ENCODE measurements at regions not wholly inside any gene's neighbourhood (a gene's known extent, or its start where the extent isn't known, plus 50 kb on each side); places are given as distances from the start of the nearest gene placed in this dataset.

DNA sequence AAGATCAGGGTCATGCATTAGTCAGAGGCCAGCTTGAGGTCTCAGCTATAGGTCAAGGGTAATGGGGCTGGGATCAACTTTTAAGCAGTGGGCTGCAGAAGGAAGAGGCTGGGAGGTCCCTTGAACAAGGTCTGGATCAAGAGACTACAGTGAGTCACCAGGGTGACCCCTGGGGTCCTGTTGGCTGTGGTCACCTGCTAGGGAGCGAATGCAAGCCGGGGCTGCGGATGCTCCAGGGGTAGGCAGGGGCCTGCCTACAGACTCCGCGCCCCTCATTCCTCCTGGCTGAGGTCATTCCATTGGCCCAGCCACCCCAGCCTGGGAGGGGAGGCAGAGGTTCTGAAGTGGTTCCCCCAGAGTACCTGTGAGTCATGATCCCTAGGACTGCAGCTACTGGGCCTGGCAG, 110.4 kb downstream of the CYP26B1 start:
- no peaks in the 10 kb centered on the region for H3K4me1 Mint-ChIP-seq
- no peak overlapping the region for H3K4me3 Mint-ChIP-seq
- no peak overlapping the region for H3K27ac Mint-ChIP-seq
- H3K9me3 Mint-ChIP-seq = no peaks in the 10 kb centered on the region
- no peaks in the 10 kb centered on the region for H3K36me3 Mint-ChIP-seq
- POLR2A ChIA-PET = no interaction called here
- DNase-seq = no peak
- ATAC-seq (ENCODE audit: low read depth) = no peak
- peaks cover 2% of the 10 kb centered on the region for H3K27me3 Mint-ChIP-seq

DNA sequence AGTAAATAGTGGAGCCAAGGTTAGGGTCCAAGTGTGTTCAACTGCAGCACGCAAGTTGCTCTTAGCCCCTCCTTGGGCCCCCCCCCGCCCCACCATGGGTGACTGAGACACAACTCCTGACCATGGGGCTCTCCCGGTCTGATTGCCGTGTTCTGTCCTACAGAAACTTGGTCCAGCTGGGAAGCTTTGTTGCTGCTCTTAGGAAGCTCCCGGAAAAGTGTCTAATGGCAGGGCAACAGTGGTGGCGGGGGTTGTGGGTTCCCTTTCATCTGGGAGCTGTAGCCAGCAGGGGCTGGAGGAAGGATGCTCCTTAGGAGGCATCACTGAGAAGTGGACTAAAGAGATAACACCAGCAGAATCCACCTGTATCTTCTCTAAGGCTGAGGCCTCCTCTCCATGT, 111.1 kb downstream of the CYP26B1 start:
- Mint-ChIP-seq H3K27me3 (peaks cover 2% of the 10 kb centered on the region), H3K4me3 (no peak overlapping the region), H3K27ac (no peak overlapping the region), H3K9me3 (no peaks in the 10 kb centered on the region), H3K4me1 (no peaks in the 10 kb centered on the region), H3K36me3 (no peaks in the 10 kb centered on the region)
- ATAC-seq (ENCODE audit: low read depth) = no peak
- POLR2A ChIA-PET = no interaction called here
- no peak for DNase-seq

DNA sequence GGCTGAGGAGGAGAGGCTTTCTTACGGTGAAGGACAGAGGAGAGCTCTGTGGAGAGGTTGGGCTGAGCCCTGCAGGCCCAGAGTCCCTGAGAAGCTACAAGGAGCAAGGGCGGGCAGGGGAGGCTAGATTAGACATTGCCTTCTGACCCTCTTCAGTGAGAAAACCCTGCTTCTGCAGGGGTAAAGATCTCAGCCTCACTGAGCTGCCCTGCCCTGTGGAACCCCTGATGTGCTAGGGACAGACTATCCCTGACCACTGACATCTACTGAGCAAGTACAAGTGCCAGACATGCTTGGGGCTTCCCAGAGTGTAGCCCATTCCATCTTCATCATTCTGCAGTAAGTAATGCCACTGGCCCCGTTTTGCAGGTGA, 111.5 kb downstream of the CYP26B1 start:
- ATAC-seq (ENCODE audit: low read depth) (no peak), DNase-seq (no peak)
- peaks cover under 1% of the 10 kb centered on the region for H3K27me3 Mint-ChIP-seq
- H3K9me3 Mint-ChIP-seq = no peaks in the 10 kb centered on the region
- no peaks in the 10 kb centered on the region for H3K36me3 Mint-ChIP-seq
- POLR2A ChIA-PET = no interaction called here
- no peaks in the 10 kb centered on the region for H3K4me1 Mint-ChIP-seq
- no peak overlapping the region for H3K27ac Mint-ChIP-seq
- H3K4me3 Mint-ChIP-seq = no peak overlapping the region

DNA sequence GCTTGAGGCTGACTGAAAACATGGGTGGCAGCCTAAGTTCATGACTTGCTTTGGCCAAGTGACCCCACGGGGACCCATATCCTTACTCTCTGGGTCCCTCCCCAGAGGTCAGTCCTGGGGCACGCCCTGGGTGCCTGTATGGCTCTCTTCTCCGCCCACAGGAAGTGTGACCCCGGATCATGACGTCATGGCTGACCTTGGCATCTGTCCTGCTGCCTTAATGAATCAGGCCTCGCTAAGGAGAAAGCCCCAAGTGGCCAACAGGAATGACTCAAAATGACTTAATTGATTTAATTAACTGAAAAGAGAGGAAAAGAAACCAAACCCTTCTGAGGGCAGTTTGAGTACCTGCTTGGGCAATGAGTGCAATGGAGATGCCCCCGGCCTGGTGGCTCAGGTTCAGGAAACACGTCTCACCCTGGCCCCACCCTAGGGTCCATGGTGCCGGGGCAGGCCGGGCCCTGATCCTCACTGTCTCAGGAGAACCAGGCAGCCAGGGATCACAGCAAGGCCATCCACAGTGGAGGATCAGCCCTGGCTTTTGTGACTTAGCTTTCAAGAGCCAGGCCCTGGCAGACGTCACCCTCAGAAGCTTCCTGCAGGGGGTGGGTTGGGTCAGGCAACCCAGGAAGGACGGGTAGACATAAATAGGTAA, 112.0 kb downstream of the CYP26B1 start:
- POLR2A ChIA-PET = no interaction called here
- H3K27me3 Mint-ChIP-seq = no peaks in the 10 kb centered on the region
- H3K36me3 Mint-ChIP-seq = no peaks in the 10 kb centered on the region
- H3K27ac Mint-ChIP-seq = no peak overlapping the region
- no peak overlapping the region for H3K4me3 Mint-ChIP-seq
- ATAC-seq (ENCODE audit: low read depth) (no peak), DNase-seq (no peak)
- H3K4me1 Mint-ChIP-seq = no peaks in the 10 kb centered on the region
- no peaks in the 10 kb centered on the region for H3K9me3 Mint-ChIP-seq

DNA sequence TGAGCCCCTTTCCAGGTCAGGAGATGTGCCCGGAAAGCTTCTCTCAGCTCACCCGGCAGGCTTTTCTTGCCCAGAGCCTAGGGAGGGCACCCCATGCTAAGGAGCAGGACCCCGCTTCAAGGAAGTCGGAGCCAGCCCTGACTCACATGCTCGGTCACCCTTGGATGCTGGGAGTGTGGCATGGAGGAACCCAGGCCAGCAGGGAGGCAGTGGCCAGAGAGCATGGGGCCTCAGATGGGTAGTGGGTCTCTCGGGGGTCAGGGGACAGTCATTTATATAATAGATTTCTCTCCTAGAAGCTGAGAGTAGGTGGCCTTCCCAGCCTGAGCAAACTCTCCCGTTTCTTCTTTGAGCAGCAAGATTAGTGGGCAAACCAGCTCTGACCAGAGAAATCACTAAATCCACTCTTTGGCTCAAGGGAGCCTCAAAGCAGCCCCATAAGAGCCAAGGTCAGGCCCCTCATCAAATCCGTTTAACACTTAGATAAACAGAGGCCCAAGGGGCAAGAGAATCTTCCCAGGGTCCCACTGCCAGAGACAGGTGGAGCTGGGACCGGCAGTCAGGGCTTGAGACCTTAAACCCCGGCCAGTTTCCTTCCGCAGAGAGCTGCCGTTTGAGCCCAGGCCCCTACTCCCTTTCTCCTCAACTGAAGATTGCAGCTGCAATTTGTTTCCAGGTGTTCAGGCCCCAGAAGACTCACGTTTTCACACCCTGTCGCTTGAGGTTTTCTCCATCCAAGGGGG, 113.1 kb downstream of the CYP26B1 start:
- no peak for ATAC-seq (ENCODE audit: low read depth)
- no peak for DNase-seq
- POLR2A ChIA-PET = no interaction called here
- Mint-ChIP-seq H3K27me3 (no peaks in the 10 kb centered on the region), H3K36me3 (no peaks in the 10 kb centered on the region), H3K27ac (no peak overlapping the region), H3K9me3 (no peaks in the 10 kb centered on the region), H3K4me1 (no peaks in the 10 kb centered on the region), H3K4me3 (no peak overlapping the region)

DNA sequence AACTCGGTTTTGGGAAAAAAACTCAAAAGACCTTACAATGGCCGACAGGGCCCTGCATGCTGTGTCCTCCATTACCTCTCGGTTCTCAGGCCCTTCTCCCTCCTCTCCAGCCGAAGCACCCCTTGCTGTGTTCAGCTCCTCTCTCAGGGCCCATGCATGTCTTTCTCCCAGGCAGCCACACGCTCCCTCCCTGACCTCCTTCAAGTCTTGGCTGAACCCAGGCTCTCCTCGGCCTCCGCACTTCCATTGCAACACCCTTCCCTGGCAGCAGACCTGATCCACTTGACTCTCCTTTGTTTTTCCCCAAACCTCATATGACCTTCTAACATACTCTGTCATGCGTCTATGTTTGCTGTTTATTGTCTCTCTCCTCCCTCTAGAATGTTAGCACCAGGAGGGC, 114.0 kb downstream of the CYP26B1 start:
- Mint-ChIP-seq H3K4me1 (no peaks in the 10 kb centered on the region), H3K27me3 (no peaks in the 10 kb centered on the region), H3K4me3 (no peak overlapping the region), H3K9me3 (no peaks in the 10 kb centered on the region), H3K36me3 (no peaks in the 10 kb centered on the region), H3K27ac (no peak overlapping the region)
- no peak for ATAC-seq (ENCODE audit: low read depth)
- POLR2A ChIA-PET = no interaction called here
- DNase-seq = no peak

DNA sequence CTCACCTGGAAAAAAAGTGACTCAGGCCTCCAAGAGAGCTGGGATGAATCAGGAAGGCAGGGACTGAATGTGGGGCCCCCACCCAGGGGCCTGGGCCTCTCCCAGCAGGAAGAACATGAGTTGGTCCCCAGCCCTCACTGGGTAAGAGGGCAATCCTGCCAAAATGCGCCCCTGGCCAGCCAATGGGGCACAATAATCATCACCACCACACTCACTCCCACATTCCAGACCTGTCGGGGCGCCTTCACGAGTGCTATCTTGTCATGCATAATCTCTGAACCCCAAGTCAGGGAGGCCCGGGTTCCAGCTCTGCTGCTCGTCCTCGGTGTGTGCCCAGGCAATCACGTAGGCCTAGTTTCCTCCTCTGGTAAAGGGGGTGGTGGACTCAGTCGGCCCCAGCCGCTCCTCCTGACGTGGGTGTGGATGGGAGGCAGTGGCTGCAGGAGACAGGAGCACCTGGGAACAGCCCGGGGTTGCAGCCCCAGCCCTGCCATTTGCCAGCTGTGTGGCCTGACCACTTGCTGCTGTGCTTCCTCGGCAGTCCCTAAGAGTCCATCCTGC, 115.1 kb downstream of the CYP26B1 start:
- POLR2A ChIA-PET = no interaction called here
- H3K9me3 Mint-ChIP-seq = no peaks in the 10 kb centered on the region
- no peaks in the 10 kb centered on the region for H3K27me3 Mint-ChIP-seq
- no peaks in the 10 kb centered on the region for H3K36me3 Mint-ChIP-seq
- DNase-seq (no peak), ATAC-seq (ENCODE audit: low read depth) (no peak)
- no peak overlapping the region for H3K27ac Mint-ChIP-seq
- H3K4me1 Mint-ChIP-seq = no peaks in the 10 kb centered on the region
- no peak overlapping the region for H3K4me3 Mint-ChIP-seq

DNA sequence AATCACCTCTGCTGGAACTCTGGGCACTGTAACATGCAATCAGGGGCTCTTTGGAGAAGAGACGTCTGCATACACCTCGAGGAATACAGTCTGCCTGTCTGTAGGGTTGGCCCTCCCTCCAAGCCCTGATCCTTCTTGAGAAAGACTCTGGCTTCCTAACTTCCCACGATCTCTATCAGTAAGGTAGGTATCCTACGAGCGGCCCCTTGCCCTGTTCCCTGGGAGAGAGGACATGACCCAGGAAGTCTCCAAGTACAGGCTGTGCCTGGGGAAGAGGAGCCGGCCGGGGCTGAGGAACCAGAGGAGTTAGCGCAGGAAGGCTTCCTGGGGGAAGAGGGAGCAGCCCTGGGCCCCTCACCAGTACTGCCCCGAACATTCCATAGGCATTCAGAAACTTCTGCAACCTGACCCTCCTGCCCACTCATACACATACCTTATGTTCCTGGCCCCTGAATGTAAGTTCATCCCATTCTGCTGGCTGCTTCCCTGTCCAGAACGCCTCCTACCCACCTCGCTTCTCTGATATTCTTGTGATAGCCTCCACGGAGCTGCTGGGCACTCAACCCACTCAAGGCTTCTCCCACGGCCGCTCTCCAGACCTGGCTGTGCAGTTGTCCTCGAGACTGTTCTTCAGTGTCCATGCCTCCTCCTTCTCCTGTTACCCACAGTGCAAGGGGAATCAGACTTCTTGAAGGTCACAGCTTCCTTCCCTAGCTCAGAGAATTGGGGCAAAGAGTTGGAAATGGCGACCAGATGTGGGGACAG, 116.1 kb downstream of the CYP26B1 start:
- H3K27ac Mint-ChIP-seq = no peak overlapping the region
- no peaks in the 10 kb centered on the region for H3K9me3 Mint-ChIP-seq
- ATAC-seq (ENCODE audit: low read depth) (no peak), DNase-seq (no peak)
- no peaks in the 10 kb centered on the region for H3K36me3 Mint-ChIP-seq
- H3K27me3 Mint-ChIP-seq = no peaks in the 10 kb centered on the region
- H3K4me1 Mint-ChIP-seq = no peaks in the 10 kb centered on the region
- no peak overlapping the region for H3K4me3 Mint-ChIP-seq
- POLR2A ChIA-PET = no interaction called here

DNA sequence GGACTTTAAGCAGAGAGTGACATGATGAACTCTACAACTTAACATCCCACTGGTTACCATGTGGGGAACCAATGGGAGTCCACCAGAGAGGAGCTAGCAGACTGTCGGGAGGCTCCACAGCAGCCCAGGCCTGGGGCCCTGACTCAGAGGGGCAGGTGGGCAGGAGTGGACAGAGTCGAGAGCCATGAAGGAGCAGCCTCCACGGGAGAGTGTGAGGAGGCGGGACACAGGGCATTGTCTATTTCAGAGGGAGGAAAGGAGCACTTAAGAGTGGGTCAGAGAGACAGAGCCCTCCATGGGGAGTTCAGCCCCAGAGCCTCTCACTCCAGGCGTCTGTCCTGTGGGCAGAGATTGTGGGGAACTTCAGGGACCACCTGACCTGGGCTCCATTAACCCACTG, 118.7 kb downstream of the CYP26B1 start:
- POLR2A ChIA-PET = no interaction called here
- no peak overlapping the region for H3K4me3 Mint-ChIP-seq
- ATAC-seq (ENCODE audit: low read depth) (no peak), DNase-seq (no peak)
- H3K27me3 Mint-ChIP-seq = peaks cover 3% of the 10 kb centered on the region
- no peaks in the 10 kb centered on the region for H3K4me1 Mint-ChIP-seq
- H3K27ac Mint-ChIP-seq = no peak overlapping the region
- no peaks in the 10 kb centered on the region for H3K9me3 Mint-ChIP-seq
- H3K36me3 Mint-ChIP-seq = no peaks in the 10 kb centered on the region

DNA sequence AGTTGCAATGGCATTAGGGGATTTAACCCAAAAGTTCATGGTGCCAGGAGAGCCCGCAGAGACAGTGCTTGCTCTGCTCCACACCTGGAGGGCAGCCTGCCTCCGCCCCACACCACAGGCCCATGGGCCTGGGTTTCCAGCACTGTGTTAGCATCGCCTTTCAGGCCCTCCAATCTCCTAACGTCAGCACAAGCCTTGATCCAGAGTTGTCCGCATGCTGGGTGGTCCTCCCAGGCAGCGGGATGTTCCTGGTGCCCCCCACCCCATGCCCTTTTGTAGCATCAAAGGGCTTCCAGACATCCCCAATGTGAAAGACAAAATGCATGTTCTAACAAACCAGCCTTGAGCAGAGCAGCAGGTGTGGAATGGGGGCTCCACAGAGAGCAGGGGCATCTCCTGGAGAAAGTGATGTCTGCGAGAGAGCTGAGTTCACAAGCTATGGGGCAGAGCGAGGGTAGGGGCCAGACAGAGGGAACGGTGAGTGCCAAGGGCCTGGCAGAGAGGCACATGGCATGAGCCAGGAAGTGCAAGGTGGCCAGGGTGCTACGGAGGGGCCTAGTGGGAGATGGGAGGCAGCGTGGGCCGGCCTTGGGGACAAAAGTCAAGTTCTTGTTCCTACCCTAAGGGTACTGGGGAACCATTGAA, 119.2 kb downstream of the CYP26B1 start:
- Mint-ChIP-seq H3K4me3 (no peak overlapping the region), H3K36me3 (no peaks in the 10 kb centered on the region), H3K27ac (no peak overlapping the region), H3K4me1 (no peaks in the 10 kb centered on the region), H3K9me3 (no peaks in the 10 kb centered on the region), H3K27me3 (peaks cover 3% of the 10 kb centered on the region)
- POLR2A ChIA-PET = no interaction called here
- DNase-seq = no peak
- no peak for ATAC-seq (ENCODE audit: low read depth)

DNA sequence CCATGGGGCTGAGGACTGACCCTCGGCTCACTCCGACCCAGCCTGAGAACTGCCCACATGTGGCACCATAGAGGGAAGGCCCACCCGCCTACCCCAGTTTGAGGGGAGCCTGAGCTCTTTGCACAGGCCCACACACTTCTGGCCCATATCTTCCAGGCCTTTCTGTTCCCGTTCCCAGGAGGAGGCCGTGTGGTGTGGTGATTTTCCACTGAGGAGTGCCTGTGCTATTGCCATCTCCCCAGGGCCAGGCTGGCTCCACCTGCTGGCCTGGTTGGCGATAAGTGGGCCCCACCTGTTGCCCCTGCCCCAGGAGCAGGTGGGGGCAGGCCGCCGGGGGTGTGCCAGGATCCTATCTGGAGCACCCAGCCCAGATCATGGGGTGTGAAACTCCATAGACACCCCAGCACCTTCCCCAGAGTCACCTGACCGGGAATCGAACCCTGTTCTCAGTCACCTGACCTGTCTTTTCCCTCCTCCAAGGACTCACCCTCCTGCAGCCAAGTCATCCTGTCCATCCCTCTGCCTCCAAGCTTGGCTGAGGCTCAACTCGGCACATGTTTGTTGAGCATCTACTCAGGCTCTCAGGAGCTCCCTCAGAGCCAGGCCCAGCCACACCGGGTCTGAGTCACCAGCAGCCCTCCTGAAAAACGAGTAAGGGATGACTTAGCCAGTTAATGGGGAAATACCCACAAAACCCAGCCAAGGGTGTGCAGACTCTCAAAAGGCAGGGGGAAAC, 120.1 kb downstream of the CYP26B1 start:
- Mint-ChIP-seq H3K9me3 (no peaks in the 10 kb centered on the region), H3K4me3 (no peak overlapping the region), H3K4me1 (no peaks in the 10 kb centered on the region), H3K36me3 (no peaks in the 10 kb centered on the region), H3K27me3 (peaks cover 3% of the 10 kb centered on the region), H3K27ac (no peak overlapping the region)
- no peak for DNase-seq
- no peak for ATAC-seq (ENCODE audit: low read depth)
- POLR2A ChIA-PET = no interaction called here

DNA sequence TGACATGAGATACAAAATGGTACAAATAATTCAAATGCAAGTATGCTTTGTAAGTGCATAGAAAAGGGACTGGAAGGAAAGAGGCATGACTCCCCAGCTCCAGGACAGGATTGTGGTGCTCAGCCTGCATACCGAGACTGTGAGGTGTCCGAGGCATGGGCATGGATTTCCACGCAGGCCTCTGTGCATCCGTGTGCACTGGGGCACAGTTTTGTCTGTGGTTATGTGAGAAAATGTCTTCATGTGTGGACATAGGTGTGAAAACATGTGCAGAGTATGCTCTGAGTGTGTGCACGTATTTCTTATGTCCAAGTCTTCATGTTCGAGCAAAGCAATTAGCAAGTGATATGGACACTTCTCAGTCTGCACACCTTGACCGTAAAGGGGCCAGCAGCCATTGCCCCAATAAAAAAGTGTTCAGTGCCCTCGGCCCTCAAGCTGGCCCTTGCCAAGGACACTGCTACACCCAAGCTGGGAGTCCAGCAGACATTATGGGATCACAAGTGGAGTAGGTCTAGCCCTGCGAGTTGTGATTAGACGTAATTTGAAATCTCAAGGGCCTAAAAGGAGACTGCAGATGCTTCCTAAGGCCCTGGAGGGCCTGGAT, 120.7 kb downstream of the CYP26B1 start:
- H3K27ac Mint-ChIP-seq = no peak overlapping the region
- no peaks in the 10 kb centered on the region for H3K4me1 Mint-ChIP-seq
- POLR2A ChIA-PET = no interaction called here
- H3K9me3 Mint-ChIP-seq = peaks cover 2% of the 10 kb centered on the region
- DNase-seq (no peak), ATAC-seq (ENCODE audit: low read depth) (no peak)
- no peaks in the 10 kb centered on the region for H3K36me3 Mint-ChIP-seq
- no peak overlapping the region for H3K4me3 Mint-ChIP-seq
- H3K27me3 Mint-ChIP-seq = peaks cover 3% of the 10 kb centered on the region

Measured in activated naive CD8-positive, alpha-beta T cell treated with anti-CD3 and anti-CD28 coated beads, Interleukin-2, amount 10 ng/mL, durations not matched to agents 7 days and 5 days (primary cell).